ENCODE measurements at regions not wholly inside any gene's neighbourhood (a gene's known extent, or its start where the extent isn't known, plus 50 kb on each side); places are given as distances from the start of the nearest gene placed in this dataset.

DNA sequence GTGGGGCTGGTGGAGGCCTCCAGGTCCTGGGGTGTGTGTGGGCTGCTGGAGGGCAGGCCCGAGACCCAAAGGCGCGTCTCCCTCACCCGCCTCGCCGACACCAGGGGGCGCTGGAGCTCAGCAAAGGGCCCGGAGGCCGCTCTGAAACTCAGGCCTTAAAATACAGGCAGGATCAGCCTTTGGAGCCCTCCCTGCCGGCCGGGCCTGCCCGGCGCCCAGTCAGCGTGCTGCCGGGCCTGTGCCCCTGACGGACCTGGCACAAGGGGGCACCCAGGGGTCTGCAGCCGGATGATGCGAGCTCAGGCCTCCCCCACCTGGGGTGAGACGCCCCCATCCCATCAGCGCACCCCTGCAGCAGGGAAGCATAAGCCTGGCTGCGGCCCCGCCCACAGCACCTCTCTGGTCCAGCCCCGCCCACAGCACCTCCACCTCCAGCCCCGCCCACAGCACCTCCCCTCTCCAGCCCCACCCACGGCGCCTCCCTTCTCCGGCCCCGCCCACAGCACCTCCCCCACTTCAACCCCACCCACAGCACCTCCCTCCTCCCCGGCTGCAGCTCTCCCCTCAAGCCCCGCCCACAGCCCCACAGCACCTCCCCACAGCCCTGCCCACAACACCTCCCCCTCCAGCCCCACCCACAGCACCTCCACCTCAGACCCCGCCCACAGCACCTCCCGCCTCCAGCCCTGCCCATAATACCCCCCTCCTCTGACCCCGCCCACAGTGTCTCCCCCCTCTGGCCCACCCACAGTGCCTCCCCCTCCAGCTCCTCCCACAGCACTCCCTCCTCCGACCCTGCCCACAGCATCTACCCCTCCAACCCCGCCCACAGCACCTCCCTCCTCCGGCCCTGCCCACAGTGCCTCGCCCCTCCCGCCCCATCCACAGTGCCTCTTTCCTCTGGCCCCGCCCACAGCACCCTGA is 92.8 kb upstream of the OTOS start (continued):
- TF ChIP-seq, protein P1, sequence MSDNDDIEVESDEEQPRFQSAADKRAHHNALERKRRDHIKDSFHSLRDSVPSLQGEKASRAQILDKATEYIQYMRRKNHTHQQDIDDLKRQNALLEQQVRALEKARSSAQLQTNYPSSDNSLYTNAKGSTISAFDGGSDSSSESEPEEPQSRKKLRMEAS (IDR thresholded peaks at IDR 0.05) = no peak
- TF ChIP-seq CHD2 (IDR thresholded peaks at IDR 0.05; ENCODE audit: low read length) (peak; percentile 33; the same call in 1 of the 2 replicates), SIX5 (IDR thresholded peaks at IDR 0.05; ENCODE audit: low read depth, low read length) (no peak), KDM5A (IDR thresholded peaks at IDR 0.05; ENCODE audit: low read length) (no peak), RBBP5 (IDR thresholded peaks at IDR 0.05; ENCODE audit: borderline replicate concordance, low read depth, low read length) (no peak; the same call in 1 of the 2 replicates), EP300 (IDR thresholded peaks at IDR 0.05; ENCODE audit: borderline replicate concordance in 1 of 2, low read depth in 2 of 2, low read length in 2 of 2) (no peak), CEBPB (IDR thresholded peaks at IDR 0.05; ENCODE audit: low read depth, low read length) (no peak), SIN3A (conservative IDR thresholded peaks at IDR 0.05 in 1 of 2, IDR thresholded peaks at IDR 0.05 in 1 of 2; ENCODE audit: low read depth in 1 of 2, low read length in 2 of 2) (peak in 1 of 2 experiments; percentile 54; a peak in 1 of 4 replicates), ASH2L (IDR thresholded peaks at IDR 0.05; ENCODE audit: low read length) (no peak), BRCA1 (IDR thresholded peaks at IDR 0.05; ENCODE audit: low read depth, low read length) (no peak), SAP30 (IDR thresholded peaks at IDR 0.05; ENCODE audit: insufficient read depth, insufficient replicate concordance, low read length) (no peak), NANOG (IDR thresholded peaks at IDR 0.05; ENCODE audit: insufficient read depth, low read depth, low read length, poor library complexity, severe bottlenecking) (no peak), CHD1 (IDR thresholded peaks at IDR 0.05; ENCODE audit: low read depth, low read length) (no peak), JUND (IDR thresholded peaks at IDR 0.05; ENCODE audit: low read length) (0 out of 2 replicates have a peak, but pooled peaks have one; percentile 33), SUZ12 (IDR thresholded peaks at IDR 0.05; ENCODE audit: low read length) (no peak), EZH2 (IDR thresholded peaks at IDR 0.05; ENCODE audit: low read depth, low read length, severe bottlenecking) (no peak), PHF8 (conservative IDR thresholded peaks at IDR 0.05; ENCODE audit: low read depth, low read length) (0 out of 2 replicates have a peak, but pooled peaks have one; percentile 32), TCF12 (IDR thresholded peaks at IDR 0.05; ENCODE audit: low read depth, low read length) (no peak), RXRA (IDR thresholded peaks at IDR 0.05; ENCODE audit: insufficient read depth, low read depth, low read length) (no peak), POLR2AphosphoS5 (IDR thresholded peaks at IDR 0.05; ENCODE audit: low read depth, low read length) (no peak)

All from H1 (cell line).